NCI-H2081 treated with DMSO at 0.1 percent for 48 hours (cell line): ENCODE measurements at regions not wholly inside any gene's neighbourhood (a gene's known extent, or its start where the extent isn't known, plus 50 kb on each side); places are given as distances from the start of the nearest gene placed in this dataset.

Experiments used
- DNase-seq: peaks from one replicate; lab custom pipeline; 2025; lab: John Stamatoyannopoulos, UW

- no peak for DNase-seq
Observed at GRCh38 chr11:113553915-113554314, 78.7 kb upstream of the DRD2 start.

DNA sequence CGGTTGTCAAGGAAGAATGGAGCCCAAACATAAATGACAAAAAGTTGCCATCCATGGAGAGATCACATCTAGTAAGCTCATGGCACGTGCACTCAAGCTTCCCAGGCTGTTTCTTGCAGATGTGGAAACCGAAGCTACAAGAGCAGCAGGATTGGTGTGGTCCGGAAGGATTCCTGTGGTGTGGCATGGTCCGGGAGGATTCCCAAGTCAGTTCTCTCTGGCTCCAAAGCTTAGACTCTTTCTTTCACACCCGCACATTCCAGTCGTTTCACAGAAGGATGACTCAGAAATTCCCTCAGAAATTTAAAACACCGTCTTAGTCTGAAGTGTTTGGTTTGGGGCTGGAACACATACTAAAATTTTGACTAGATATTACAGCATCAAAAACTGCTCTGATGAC is 78.0 kb upstream of the DRD2 start:
- DNase-seq, result no peak

DNA sequence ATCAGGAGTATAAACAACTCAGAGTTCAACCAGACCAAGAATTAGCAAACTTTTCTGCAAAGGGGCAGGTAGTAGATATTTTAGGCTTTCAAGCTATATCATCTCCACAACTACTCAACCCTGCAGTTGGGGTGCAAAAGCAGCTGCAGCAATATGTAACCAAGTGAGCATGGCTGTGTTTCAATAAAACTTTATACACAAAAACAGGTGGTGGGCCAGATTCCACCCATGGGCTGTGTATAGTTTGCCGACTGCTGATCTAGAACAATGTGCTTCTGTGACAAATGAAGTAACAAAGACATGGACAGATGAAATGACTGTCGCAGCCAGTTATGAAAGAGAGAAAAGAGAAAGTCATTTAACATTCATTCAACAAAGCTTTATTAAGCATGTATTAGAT is 77.1 kb upstream of the DRD2 start:
- DNase-seq, result no peak

DNA sequence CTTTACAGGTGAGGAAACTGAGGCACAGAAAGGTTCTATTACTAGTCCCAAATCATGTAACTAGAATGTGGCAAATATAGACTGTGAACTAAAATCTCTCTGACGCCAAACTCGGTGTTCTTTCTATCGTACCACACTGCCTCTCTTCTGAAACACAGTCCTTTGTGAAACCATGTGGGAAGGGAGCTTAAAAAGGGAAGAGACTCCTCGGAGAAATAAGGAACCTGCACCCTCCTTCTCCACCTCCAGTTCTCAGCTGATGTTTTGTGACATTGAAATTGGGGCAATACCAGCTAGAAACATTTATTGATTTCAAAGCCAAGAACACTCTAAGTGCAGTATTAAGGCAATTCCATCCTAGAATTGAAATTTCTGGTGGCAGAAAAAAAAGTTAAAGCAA is 76.4 kb upstream of the DRD2 start:
- no peak for DNase-seq

DNA sequence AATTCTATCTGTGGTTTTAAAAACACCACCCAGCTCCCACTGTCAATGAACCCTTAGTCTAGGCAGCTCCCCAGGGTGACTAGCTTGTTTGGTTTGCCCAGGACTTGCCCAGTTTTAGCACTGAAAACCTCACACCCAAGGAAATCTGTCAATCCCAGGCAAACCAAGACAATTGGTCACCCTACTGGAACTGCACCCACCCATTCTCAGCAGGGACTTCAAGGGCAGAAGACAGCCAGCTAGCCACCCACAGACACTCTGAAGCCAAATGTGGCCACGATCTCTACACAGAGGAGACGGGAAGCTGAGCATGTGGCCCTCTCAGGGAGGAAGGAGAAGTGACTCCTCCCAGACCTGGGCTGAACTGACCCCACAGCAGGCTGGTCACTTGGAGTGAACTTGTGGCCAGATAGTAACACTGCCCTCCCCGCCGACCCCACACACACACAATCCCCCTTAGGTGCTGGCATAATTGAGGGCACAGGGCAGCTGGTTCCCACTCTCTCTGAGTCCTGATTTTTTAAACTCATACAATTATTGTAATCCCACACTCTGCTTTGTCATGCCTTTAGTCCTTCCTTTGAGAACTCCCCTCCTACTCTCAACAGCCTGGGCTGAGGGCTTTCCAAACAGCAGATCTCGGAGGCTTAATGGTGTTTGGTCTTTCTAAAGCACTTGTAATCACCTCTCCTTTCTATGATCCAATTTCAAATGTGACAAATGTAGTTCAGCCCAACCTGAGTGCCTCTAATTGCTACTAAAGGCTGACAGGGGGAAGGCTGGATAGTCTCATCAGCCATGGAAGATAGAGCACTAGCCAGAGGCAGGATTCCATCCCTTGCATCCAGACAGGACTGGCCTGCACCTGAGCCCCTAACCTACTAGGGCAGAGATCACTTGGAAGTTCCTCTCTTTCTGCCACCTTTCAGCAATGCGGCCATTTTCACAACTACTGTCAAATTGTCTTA is 74.7 kb upstream of the DRD2 start:
- DNase-seq, result no peak

- no peak for DNase-seq
Observed at GRCh38 chr11:113549061-113549460, 73.9 kb upstream of the DRD2 start.

- DNase-seq, result no peak
Observed at GRCh38 chr11:113547739-113548138, 72.5 kb upstream of the DRD2 start.

- DNase-seq, result no peak
Observed at GRCh38 chr11:113546757-113547507, 71.7 kb upstream of the DRD2 start.

GRCh38 chr11:113542420-113542819 is 67.2 kb upstream of the DRD2 start:
- no peak for DNase-seq

DNA sequence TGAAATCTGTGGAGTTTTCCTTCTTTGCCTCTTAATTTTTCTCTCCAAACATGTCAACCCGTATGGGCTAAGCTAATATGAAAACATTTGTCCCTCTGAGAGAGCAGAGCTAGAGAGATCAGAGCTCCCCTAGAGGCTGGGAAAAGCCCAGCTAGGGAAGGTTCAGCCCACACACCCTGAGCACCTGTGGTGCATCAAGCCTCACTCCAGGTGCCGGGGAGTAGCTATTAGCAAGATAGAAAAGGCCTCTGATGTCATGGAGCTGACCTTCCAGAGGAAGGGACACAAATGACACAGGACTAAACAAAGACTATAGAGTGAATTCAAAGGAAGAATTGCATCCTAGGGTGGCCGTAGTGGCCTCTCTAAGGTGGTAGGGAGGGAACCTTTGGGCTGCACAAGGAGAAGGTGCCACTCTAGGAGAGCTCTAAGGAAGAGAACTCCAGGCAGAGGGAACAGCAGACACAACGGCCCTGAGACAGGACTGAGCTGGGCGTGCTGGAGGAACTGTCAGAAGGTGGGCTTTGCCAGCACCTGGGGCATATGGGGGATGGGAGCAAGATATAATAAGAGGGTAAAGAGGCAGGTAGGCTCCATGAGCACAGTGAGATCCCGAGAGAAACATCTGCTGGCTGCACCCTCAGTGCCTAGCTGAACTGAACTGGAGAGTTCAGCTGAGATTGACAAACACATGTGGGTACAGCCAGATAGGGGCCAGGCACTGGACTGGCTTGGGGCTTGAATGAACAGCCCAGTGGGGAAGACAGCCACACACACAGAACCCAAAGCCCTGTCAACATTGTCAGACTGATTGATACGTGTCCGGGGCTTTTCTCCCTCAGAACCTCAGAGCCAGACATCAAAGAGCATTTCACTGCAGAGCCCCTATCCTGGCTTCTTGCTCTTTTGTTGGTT is 65.5 kb upstream of the DRD2 start:
- DNase-seq, result no peak

GRCh38 chr11:113538451-113539412 is 63.5 kb upstream of the DRD2 start:
- peak; percentile 45 for DNase-seq

- DNase-seq, result no peak
Observed at GRCh38 chr11:113534625-113535024, 59.4 kb upstream of the DRD2 start.

DNA sequence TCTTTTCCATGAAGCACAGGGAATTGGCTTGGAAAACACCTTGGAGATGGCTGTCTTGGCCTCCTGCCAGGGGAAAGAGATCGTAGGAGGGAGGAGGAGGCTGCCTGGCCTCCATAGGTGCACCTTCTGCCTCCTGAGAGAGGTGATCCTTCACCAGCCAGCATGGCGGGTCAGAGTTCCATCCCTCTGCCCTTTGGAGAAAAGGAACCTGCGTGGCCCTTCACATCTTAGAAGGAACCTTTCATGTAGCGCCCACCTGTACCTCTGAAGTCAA is 58.2 kb upstream of the DRD2 start:
- DNase-seq, result no peak

DNA sequence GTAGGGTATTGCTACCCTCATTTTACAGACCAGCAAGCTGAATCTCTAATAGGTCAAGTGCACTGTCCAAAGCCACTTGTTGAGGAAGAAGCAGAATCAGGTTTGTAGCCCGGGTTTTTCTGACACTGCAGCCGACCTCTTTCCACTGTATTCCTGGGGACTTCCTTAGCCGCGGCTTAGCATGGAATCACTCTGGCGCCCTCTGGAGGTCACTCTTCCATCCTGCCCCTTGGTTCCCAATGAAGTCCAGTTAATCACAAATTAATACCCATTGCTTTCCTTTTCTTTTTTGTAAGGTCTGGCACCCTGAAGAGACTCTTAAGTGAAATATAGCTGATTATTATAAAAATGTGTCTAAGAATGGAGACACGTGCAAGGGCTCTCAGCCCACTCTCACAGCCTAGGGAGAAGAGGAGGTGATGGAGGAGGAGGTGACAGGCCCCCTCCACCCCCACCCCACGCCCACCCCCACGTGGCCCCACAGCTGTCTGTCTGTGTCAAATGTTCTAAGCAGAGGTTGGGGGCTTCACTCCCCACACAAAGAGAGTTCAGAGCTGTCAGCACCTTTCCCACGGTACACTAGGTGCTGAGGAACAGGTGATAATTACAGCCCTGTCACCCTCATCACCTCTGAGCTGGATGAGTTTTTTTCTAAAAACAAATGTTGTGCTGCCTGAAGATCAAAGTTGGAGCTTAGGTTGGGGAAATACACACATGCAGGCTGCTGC is 57.7 kb upstream of the DRD2 start:
- DNase-seq, result peak; percentile 49

DNA sequence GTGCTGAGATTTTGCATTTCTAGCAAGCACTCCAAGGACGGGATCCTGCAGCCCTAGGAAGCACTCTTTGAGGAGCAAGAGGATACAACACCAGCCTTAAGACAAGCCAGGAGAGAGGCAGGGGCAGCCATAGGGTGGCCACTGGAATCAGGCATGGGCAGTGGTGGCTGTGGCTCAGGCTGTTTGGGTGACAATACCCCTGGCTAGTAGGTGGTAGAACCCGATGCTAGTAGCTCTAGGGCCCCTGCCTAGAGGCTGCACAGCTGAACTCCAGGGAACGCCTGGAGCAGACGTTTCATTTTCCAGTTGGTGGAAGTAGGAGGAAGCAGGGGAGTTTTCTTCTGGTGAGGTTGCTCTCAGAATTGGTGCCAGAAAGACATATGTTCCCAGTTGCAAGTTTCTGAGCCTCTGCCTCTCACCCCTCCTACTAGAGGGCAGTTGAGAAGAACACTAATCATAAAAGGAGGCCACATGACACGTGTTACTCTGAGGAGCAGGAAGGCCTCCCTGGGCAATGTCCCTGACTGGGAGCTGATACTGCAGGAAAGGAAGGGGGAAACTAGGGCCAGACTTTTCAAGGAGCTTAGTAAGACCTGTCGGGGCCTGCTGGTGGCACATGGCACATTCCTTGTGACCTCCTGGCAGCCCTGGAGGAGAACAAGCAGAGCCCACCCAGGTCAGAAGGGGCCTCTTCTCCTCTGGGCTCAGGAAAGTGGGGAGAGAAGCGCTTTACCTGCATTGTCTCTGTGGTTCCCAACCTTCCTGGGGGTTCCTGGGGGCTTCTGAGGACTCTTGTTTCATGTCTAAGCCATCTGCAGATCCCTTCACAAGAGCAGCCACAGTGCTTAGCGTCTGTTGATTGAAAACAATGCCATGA is 56.6 kb upstream of the DRD2 start:
- no peak for DNase-seq

DNA sequence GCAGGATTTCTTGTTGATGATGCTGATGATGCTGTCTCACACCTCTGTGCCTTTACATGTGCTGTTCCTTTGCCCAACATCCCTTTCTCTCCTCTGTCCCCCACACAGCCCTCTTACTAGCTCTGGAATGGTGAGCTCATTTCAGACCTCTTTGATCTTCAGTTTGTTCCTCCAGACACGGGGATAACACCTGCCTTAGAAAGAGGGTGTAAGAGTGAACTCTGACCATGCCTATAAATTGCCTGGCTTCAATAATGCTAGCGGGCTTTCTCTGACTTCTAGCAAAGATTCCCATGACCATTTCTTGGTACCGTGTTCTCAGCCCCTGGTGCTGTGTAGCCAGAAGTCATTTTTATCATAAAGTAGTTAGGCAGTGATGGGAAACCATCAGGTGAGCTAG is 55.9 kb upstream of the DRD2 start:
- DNase-seq, result no peak

DNA sequence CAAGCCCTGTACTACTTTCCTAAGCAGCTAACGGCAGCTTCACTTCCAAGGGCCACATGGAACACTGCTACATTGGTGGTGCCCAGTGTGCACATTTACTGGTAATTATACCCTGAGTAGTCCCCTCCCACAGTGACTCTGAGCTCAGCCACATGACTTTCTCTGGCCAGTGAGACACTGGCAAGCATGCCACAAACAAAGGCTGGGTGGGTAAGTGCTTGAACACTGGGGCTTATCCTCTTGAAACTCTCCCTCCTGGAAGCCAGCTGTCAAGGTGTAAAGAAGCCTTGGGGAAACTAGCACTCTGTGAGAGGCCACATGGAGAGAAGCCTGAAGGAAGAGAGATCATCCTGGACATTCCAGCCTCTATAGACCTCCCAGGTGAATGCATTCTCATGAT is 54.4 kb upstream of the DRD2 start:
- DNase-seq, result no peak

GRCh38 chr11:113528982-113529381 is 53.8 kb upstream of the DRD2 start:
- DNase-seq, result no peak

DNA sequence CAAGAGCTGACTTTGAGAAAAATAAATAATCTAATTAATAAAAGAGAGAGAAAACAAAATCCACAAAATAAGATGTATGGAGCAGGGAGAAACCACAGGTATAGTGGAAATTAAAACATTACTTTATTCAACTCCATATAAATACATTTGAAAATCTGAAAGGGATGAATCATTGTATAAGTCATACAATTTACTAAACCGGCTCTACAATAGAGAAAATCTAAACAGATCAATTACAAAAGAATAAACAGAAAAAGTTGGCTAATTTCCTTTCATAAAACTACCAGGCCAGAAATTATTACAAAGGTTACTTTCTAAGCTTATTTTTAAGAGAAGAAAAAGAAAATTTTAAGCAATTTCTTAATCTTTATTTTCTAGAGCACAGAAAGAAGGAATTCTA is 51.3 kb upstream of the DRD2 start:
- no peak for DNase-seq
